GM18868 (cell line): ENCODE measurements at regions not wholly inside any gene's neighbourhood (a gene's known extent, or its start where the extent isn't known, plus 50 kb on each side); places are given as distances from the start of the nearest gene placed in this dataset.
A peak's percentile ranks its signal among the peaks of the same experiment; 100 is the strongest.

Experiments
- ATAC-seq: cut with Tn5 transposase; IDR thresholded peaks from one replicate; pipeline ENCODE4 v1.9.1; 2021; ENCODE audit warnings: mild to moderate bottlenecking, moderate library complexity; ENCODE audit not compliant: unreplicated experiment

- ATAC-seq, result no peak
Observed at GRCh38 chr15:77557564-77557963, 75.1 kb downstream of the LINGO1 start.

- ATAC-seq, result no peak
Observed at GRCh38 chr15:77557144-77557543, 75.6 kb downstream of the LINGO1 start.

GRCh38 chr15:77556622-77557021 is 76.1 kb downstream of the LINGO1 start:
- ATAC-seq, result no peak

GRCh38 chr15:77555232-77555631 is 77.5 kb downstream of the LINGO1 start:
- no peak for ATAC-seq

GRCh38 chr15:77554306-77555080 is 78.2 kb downstream of the LINGO1 start:
- ATAC-seq, result no peak

- no peak for ATAC-seq
Observed at GRCh38 chr15:77553695-77554094, 79.0 kb downstream of the LINGO1 start.

GRCh38 chr15:77553257-77553656 is 79.5 kb downstream of the LINGO1 start:
- no peak for ATAC-seq

- ATAC-seq, result no peak
Observed at GRCh38 chr15:77552066-77552465, 80.6 kb downstream of the LINGO1 start.

GRCh38 chr15:77550301-77551251 is 82.1 kb downstream of the LINGO1 start:
- ATAC-seq, result no peak

GRCh38 chr15:77549576-77550288 is 83.0 kb downstream of the LINGO1 start:
- ATAC-seq, result no peak

GRCh38 chr15:77548589-77549557 is 83.8 kb downstream of the LINGO1 start:
- ATAC-seq, result no peak

- no peak for ATAC-seq
Observed at GRCh38 chr15:77547801-77548588, 84.7 kb downstream of the LINGO1 start.

GRCh38 chr15:77546870-77547269 is 85.8 kb downstream of the LINGO1 start:
- no peak for ATAC-seq

GRCh38 chr15:77546050-77546501 is 86.6 kb downstream of the LINGO1 start:
- ATAC-seq, result no peak

GRCh38 chr15:77545058-77545457 is 87.7 kb downstream of the LINGO1 start:
- no peak for ATAC-seq

- ATAC-seq, result no peak
Observed at GRCh38 chr15:77544162-77544561, 88.5 kb downstream of the LINGO1 start.

- peak; percentile 77 for ATAC-seq
Observed at GRCh38 chr15:77543159-77543882, 89.4 kb downstream of the LINGO1 start.

- no peak for ATAC-seq
Observed at GRCh38 chr15:77542491-77543001, 90.2 kb downstream of the LINGO1 start.
